CD4-positive, alpha-beta T cell (primary cell): ENCODE measurements at regions not wholly inside any gene's neighbourhood (a gene's known extent, or its start where the extent isn't known, plus 50 kb on each side); places are given as distances from the start of the nearest gene placed in this dataset.

Source experiments
- ATAC-seq: fragments of 200-7000 bp; cut with Tn5 transposase; one replicate; pipeline ENCODE4 v1.10.0; 2022; ENCODE audit warnings: mild to moderate bottlenecking; ENCODE audit not compliant: poor library complexity
- CTCF ChIA-PET: fragments of 350-600 bp; sonication (Branson Sonifier 250); formaldehyde crosslinking; loops from one replicate; lab custom pipeline; 2021; ENCODE audit warnings: antibody characterized with exemption, inconsistent platforms; lab: Charles Lee
- POLR2A ChIA-PET: fragments of 350-600 bp; sonication (Branson Sonifier 250); formaldehyde crosslinking; loops from one replicate; lab custom pipeline; 2021; ENCODE audit warnings: antibody characterized with exemption, inconsistent platforms; lab: Charles Lee
- DNase-seq, 14 experiments: peaks; one replicate each; pipeline ENCODE4 v3.0.0-alpha.2; 2013 to 2020; ENCODE audit warnings: mixed read lengths in 2 of 14
- H3K27ac ChIP-seq, 2 donors: one replicate each; pipeline versions ENCODE4 v1.5.1 to v1.7.0; 2013; ENCODE audit warnings: low read length in 2 of 2, low read depth in 1 of 2, mild to moderate bottlenecking in 1 of 2
- H3K27me3 ChIP-seq, 2 experiments: 1 replicate in 1 of 2; 2 replicates in 1 of 2; pipeline versions ENCODE4 v1.6.1 to v1.7.0; 2013; ENCODE audit warnings: low read length in 2 of 2, control low read depth in 1 of 2, mild to moderate bottlenecking in 1 of 2, moderate library complexity in 1 of 2; ENCODE audit not compliant: insufficient read depth in 2 of 2, control insufficient read depth in 1 of 2
- H3K36me3 ChIP-seq: one replicate; pipeline ENCODE4 v1.6.1; 2013; ENCODE audit warnings: low read length, control low read depth; ENCODE audit not compliant: insufficient read depth
- H3K4me1 ChIP-seq: one replicate; pipeline ENCODE4 v1.6.1; 2013; ENCODE audit warnings: low read length, control low read depth; ENCODE audit not compliant: insufficient read depth
- H3K4me3 ChIP-seq: one replicate; pipeline ENCODE4 v1.5.1; 2013; ENCODE audit warnings: mild to moderate bottlenecking, low read length, moderate library complexity
- H3K9me3 ChIP-seq, 2 experiments: 1 replicate in 1 of 2; 2 replicates in 1 of 2; pipeline versions ENCODE4 v1.6.1 to v1.7.0; 2013; ENCODE audit warnings: low read length in 2 of 2, mild to moderate bottlenecking in 2 of 2, control low read depth in 1 of 2, moderate library complexity in 1 of 2; ENCODE audit not compliant: control insufficient read depth in 1 of 2, insufficient read depth in 1 of 2
- H3K27ac Mint-ChIP-seq: one replicate; pipeline ENCODE4 v1.8.0; 2020; ENCODE audit warnings: mixed read lengths
- H3K27me3 Mint-ChIP-seq: one replicate; pipeline ENCODE4 v1.8.0; 2021; ENCODE audit warnings: mixed read lengths
- H3K36me3 Mint-ChIP-seq: one replicate; pipeline ENCODE4 v1.8.0; 2021; ENCODE audit warnings: low read depth, mixed read lengths
- H3K4me1 Mint-ChIP-seq: one replicate; pipeline ENCODE4 v1.8.0; 2021; ENCODE audit warnings: low read depth, mixed read lengths
- H3K4me3 Mint-ChIP-seq: one replicate; pipeline ENCODE4 v1.8.0; 2020; ENCODE audit warnings: mild to moderate bottlenecking, mixed read lengths
- H3K9me3 Mint-ChIP-seq: one replicate; pipeline ENCODE4 v1.8.0; 2020; ENCODE audit warnings: mixed read lengths
- CTCF ChIP-seq: fragments of 200-600 bp; IDR thresholded peaks from one replicate; pipeline ENCODE4 v1.8.0; 2022; ENCODE audit warnings: antibody characterized with exemption, mild to moderate bottlenecking
- intact Hi-C, 2 experiments: fragments of 100-400 bp; cut with DNase I in 1 of 2; cut with micrococcal nuclease in 1 of 2; formaldehyde crosslinking; loops; one replicate each; pipeline versions ENCODE4 v1.15.1 to v1.9.0; 2023 to 2025; cut with DNase I, micrococcal nuclease

- ATAC-seq: no peak
- Histone ChIP-seq H3K4me1 (no peaks in the 10 kb centered on the region), H3K4me3 (no peak overlapping the region), H3K27ac (no peak overlapping the region), H3K27me3 (no peaks in the 10 kb centered on the region), H3K36me3 (no peaks in the 10 kb centered on the region), H3K9me3 (no peaks in the 10 kb centered on the region)
- Mint-ChIP-seq H3K4me3 (no peak overlapping the region), H3K27ac (no peak overlapping the region), H3K36me3 (no peaks in the 10 kb centered on the region), H3K9me3 (no peaks in the 10 kb centered on the region), H3K4me1 (peaks cover 8% of the 10 kb centered on the region), H3K27me3 (no peaks in the 10 kb centered on the region)
- ChIA-PET CTCF (no interaction called here), POLR2A (no interaction called here)
- intact Hi-C loops: no loop called here
- no peak for TF ChIP-seq CTCF
- DNase-seq: no peak
These were observed 183.1 kb upstream of the IVNS1ABP start for GRCh38 chr1:185500001-185500626.

GRCh38 chr1:185498207-185498606 is 181.2 kb upstream of the IVNS1ABP start:
- no peak for ATAC-seq
- Histone ChIP-seq H3K27me3 (no peaks in the 10 kb centered on the region), H3K36me3 (no peaks in the 10 kb centered on the region), H3K4me3 (no peak overlapping the region), H3K4me1 (no peaks in the 10 kb centered on the region), H3K9me3 (no peaks in the 10 kb centered on the region), H3K27ac (no peak overlapping the region)
- Mint-ChIP-seq H3K9me3 (no peaks in the 10 kb centered on the region), H3K27me3 (no peaks in the 10 kb centered on the region), H3K27ac (no peak overlapping the region), H3K4me1 (peaks cover 8% of the 10 kb centered on the region), H3K36me3 (no peaks in the 10 kb centered on the region), H3K4me3 (no peak overlapping the region)
- intact Hi-C loops: loop anchor here in 1 of 2 experiments (10.0 kb wide), 1 partner anchor 177 kb away; no protein-coding TSS in a partner anchor
- POLR2A ChIA-PET: no interaction called here
- CTCF ChIA-PET: no interaction called here
- no peak for TF ChIP-seq CTCF
- no peak for DNase-seq

- DNase-seq (no peak), ATAC-seq (no peak)
- intact Hi-C loops: loop anchor here in 1 of 2 experiments (10.0 kb wide), 1 partner anchor 178 kb away; no protein-coding TSS in a partner anchor
- Mint-ChIP-seq H3K9me3 (no peaks in the 10 kb centered on the region), H3K4me1 (peaks cover 8% of the 10 kb centered on the region), H3K4me3 (no peak overlapping the region), H3K27ac (no peak overlapping the region), H3K27me3 (no peaks in the 10 kb centered on the region), H3K36me3 (no peaks in the 10 kb centered on the region)
- H3K4me1 ChIP-seq: no peaks in the 10 kb centered on the region
- no peaks in the 10 kb centered on the region for H3K36me3 ChIP-seq
- POLR2A ChIA-PET: interaction anchor here (1.5 kb wide), 1 partner anchor 180 kb away, joined by 4 read pairs; the partner anchor contains the start of gene IVNS1ABP
- no peaks in the 10 kb centered on the region for H3K27me3 ChIP-seq
- no peaks in the 10 kb centered on the region for H3K9me3 ChIP-seq
- CTCF ChIA-PET: interaction anchor here (1.3 kb wide), 1 partner anchor 184 kb away, joined by 3 read pairs; no protein-coding TSS in a partner anchor
- TF ChIP-seq CTCF: no peak
- H3K27ac ChIP-seq: no peak overlapping the region
- H3K4me3 ChIP-seq: no peak overlapping the region
These were observed 180.1 kb upstream of the IVNS1ABP start for GRCh38 chr1:185497177-185497576.
